ENCODE measurements at regions not wholly inside any gene's neighbourhood (a gene's known extent, or its start where the extent isn't known, plus 50 kb on each side); places are given as distances from the start of the nearest gene placed in this dataset.
"Not testable (repeated sequence)": the region's sequence is repeated elsewhere in the genome, so short reads cannot be mapped to it uniquely, and the experiment has no call there.

DNA sequence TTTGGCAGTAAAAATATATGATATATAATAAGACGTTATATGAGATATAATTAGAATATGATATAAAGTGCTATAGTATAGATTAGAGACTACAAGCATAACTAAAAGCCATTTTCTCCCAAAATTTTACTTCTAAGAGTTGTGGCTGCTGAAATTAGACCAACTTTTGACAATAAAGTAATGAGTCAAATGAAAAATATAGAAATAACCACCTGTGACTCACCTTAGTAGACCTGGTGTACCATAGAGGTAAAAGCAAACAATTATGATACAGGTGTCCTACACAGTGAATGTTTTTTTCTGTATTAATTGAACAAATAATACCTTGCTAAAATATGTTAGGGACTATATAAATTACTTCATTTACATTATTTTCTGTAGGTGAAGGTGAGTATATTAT, 482.9 kb upstream of the MAN1A1 start:
- Histone ChIP-seq H3K27me3 (no peaks in the 10 kb centered on the region), H3K4me3 (no peak overlapping the region), H3K27ac (no peak overlapping the region), H3K4me1 (no peaks in the 10 kb centered on the region), H3K9me3 (no peaks in the 10 kb centered on the region), H3K36me3 (no peaks in the 10 kb centered on the region), H3K9ac (ENCODE audit: low read depth in 2 of 2, low read length in 2 of 2) (no peak overlapping the region)
- intact Hi-C loops (cut with DNase I), result no loop called here
- DNase-seq, result no peak
- TF ChIP-seq, protein P1, sequence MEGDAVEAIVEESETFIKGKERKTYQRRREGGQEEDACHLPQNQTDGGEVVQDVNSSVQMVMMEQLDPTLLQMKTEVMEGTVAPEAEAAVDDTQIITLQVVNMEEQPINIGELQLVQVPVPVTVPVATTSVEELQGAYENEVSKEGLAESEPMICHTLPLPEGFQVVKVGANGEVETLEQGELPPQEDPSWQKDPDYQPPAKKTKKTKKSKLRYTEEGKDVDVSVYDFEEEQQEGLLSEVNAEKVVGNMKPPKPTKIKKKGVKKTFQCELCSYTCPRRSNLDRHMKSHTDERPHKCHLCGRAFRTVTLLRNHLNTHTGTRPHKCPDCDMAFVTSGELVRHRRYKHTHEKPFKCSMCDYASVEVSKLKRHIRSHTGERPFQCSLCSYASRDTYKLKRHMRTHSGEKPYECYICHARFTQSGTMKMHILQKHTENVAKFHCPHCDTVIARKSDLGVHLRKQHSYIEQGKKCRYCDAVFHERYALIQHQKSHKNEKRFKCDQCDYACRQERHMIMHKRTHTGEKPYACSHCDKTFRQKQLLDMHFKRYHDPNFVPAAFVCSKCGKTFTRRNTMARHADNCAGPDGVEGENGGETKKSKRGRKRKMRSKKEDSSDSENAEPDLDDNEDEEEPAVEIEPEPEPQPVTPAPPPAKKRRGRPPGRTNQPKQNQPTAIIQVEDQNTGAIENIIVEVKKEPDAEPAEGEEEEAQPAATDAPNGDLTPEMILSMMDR (IDR thresholded peaks at IDR 0.05), result no peak

DNA sequence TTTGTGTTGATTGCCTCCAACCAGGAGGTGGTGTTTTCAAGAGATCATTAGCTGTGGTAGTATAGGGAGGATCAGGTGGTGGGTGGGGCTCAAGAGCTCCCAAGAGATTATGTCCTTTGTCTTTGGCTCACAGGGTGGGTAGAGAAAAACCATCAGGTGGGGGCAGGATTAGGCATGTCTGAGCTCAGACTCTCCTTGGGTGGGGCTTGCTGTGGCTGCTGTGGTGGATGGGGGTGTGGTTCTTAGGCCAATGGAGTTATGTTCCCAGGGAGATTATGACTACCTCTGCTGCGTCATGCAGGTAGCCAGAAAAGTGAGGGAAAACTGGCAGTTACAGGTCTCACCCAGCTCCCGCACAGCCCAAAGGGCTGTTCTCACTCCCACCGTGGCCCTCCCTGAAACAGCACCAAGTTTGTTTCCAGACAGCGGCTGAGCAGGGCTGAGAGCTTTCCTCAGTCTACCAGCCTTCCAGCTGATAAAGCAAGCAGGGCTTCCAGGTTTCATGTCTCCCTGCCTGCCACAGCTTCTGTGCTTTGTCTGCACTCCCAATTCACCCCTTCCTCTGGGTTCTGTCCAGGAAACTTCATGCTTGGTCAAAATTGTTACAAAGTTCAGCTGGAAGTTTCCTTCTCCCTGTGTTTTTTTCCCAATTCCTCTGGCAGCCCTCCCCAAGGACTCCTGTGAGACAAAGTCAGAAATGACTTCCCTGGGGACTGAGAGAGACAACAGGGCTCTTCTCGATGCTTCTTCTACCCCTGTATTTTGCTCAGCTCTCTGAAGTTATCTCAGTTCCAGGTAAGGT, 481.1 kb upstream of the MAN1A1 start:
- Histone ChIP-seq H3K27ac (no peak overlapping the region), H3K4me3 (no peak overlapping the region), H3K36me3 (no peaks in the 10 kb centered on the region), H3K9ac (ENCODE audit: low read depth in 2 of 2, low read length in 2 of 2) (no peak overlapping the region), H3K27me3 (no peaks in the 10 kb centered on the region), H3K9me3 (no peaks in the 10 kb centered on the region), H3K4me1 (no peaks in the 10 kb centered on the region)
- TF ChIP-seq, protein P1 (IDR thresholded peaks at IDR 0.05), result no peak
- no peak for DNase-seq
- intact Hi-C loops (cut with DNase I), result no loop called here

DNA sequence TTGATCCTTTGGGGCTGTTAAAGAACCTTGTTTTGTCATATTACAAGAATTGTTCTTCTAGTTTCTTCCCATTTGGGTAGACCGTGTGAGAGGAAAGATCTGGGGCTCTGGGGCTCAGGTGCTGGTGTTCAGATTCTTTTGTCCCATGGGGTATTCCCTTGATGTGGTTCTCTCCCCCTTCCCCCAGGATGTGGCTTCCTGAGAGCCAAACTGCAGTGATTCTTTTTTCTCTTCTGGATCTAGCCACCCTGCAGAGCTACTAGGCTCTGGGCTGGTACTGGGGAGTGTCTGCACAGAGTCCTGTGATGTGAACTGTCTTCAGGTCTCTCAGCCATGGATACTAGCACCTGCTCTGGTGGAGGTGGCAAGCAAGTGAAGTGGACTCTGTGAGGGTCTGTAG, 480.5 kb upstream of the MAN1A1 start:
- Histone ChIP-seq H3K27ac (no peak overlapping the region), H3K9ac (ENCODE audit: low read depth in 2 of 2, low read length in 2 of 2) (no peak overlapping the region), H3K9me3 (no peaks in the 10 kb centered on the region), H3K4me3 (no peak overlapping the region), H3K4me1 (no peaks in the 10 kb centered on the region), H3K36me3 (no peaks in the 10 kb centered on the region), H3K27me3 (no peaks in the 10 kb centered on the region)
- TF ChIP-seq, protein P1 (IDR thresholded peaks at IDR 0.05), result no peak
- DNase-seq, result no peak
- intact Hi-C loops (cut with DNase I), result no loop called here

DNA sequence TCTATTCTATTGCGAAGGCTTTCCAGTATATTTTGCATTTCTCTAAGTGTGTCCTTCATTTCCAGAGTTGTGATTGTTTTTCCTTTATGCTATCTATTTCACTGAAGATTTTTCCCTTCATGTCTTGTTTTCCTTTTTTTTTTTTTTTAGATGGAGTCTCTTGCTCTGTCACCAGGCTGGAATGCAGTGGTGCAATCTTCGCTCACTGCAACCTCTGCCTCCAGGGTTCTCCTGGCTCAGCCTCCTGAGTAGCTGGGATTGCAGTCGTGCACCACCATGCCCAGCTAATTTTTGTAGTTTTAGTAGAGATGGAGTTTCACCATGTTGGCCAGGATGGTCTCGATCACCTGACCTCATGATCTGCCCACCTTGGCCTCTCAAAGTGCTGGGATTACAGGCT, 479.9 kb upstream of the MAN1A1 start:
- H3K27ac ChIP-seq; H3K4me1 ChIP-seq; H3K4me3 ChIP-seq; H3K9ac ChIP-seq (ENCODE audit: low read depth in 2 of 2, low read length in 2 of 2); intact Hi-C loops (cut with DNase I); H3K27me3 ChIP-seq; DNase-seq; H3K9me3 ChIP-seq; H3K36me3 ChIP-seq: not testable (repeated sequence)

DNA sequence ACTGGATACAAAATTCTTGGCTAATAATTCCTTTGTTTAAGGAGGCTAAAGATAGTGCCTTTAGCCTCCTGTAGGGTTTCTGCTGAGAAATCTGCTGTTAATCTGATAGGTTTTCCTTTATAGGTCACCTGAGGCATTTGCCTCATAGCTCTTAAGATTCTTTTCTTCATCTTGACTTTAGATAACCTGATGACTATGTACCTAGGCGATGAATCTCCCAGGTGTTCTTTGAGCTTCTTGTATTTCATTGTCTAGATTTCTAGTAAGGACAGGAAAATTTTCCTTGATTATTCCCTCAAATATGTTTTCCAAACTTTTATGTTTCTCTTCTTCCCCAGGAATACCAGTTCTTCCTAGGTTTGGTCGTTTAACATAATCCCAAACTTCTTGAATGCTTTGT, 479.4 kb upstream of the MAN1A1 start:
- Histone ChIP-seq H3K36me3 (no peaks in the 10 kb centered on the region), H3K4me1 (no peaks in the 10 kb centered on the region), H3K27me3 (no peaks in the 10 kb centered on the region), H3K27ac (no peak overlapping the region), H3K9me3 (no peaks in the 10 kb centered on the region), H3K4me3 (no peak overlapping the region), H3K9ac (ENCODE audit: low read depth in 2 of 2, low read length in 2 of 2) (no peak overlapping the region)
- TF ChIP-seq, protein P1 (IDR thresholded peaks at IDR 0.05), result no peak
- DNase-seq, result no peak
- intact Hi-C loops (cut with DNase I), result no loop called here

DNA sequence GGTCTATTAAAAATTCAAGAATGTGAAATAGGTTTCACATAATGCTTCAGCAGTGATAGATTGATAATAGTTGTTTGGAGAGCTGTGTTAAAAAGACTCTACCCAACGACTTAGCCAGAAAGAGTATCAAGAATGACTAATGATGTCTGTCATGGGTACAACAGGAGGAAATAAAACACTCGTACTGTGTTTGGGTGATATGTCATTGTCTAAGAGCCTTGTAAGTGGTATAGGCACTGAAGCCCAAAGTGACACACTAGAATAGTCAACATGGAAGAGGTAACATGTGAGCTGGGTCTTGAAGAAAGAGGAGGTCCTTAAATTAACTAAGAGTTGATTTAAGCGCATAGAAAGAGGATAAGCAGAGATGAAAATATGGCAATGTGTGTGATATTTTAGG, 471.8 kb upstream of the MAN1A1 start:
- Histone ChIP-seq H3K27me3 (no peaks in the 10 kb centered on the region), H3K27ac (no peak overlapping the region), H3K4me3 (no peak overlapping the region), H3K4me1 (no peaks in the 10 kb centered on the region), H3K36me3 (no peaks in the 10 kb centered on the region), H3K9me3 (no peaks in the 10 kb centered on the region), H3K9ac (ENCODE audit: low read depth in 2 of 2, low read length in 2 of 2) (no peak overlapping the region)
- DNase-seq, result no peak
- TF ChIP-seq, protein P1 (IDR thresholded peaks at IDR 0.05), result no peak
- intact Hi-C loops (cut with DNase I), result no loop called here

Data from colonic mucosa (tissue), 4 donors.